ENCODE measurements at regions not wholly inside any gene's neighbourhood (a gene's known extent, or its start where the extent isn't known, plus 50 kb on each side); places are given as distances from the start of the nearest gene placed in this dataset.

GRCh38 chr11:28504555-28505110 lies 396.4 kb downstream of the METTL15 start:
- no peak for TF ChIP-seq TAF1 (IDR thresholded peaks at IDR 0.05; ENCODE audit: borderline replicate concordance, low read depth, low read length)
- no peak for TF ChIP-seq CTCF (IDR thresholded peaks at IDR 0.05)
- no peak for TF ChIP-seq POLR2AphosphoS5 (IDR thresholded peaks at IDR 0.05; ENCODE audit: low read depth, low read length)
- no peak for TF ChIP-seq GATA2 (CRISPR knock-in tag; IDR thresholded peaks at IDR 0.05)
- TF ChIP-seq GABPA (IDR thresholded peaks at IDR 0.05; ENCODE audit: low read depth): no peak
- TF ChIP-seq TCF12 (IDR thresholded peaks at IDR 0.05): no peak
- no peak for TF ChIP-seq ELF1 (IDR thresholded peaks at IDR 0.05)
- no peak for TF ChIP-seq JUND (IDR thresholded peaks at IDR 0.05)
